HG03442 (cell line): ENCODE measurements at regions not wholly inside any gene's neighbourhood (a gene's known extent, or its start where the extent isn't known, plus 50 kb on each side); places are given as distances from the start of the nearest gene placed in this dataset.

ENCODE experiments used
- ATAC-seq: cut with Tn5 transposase; IDR thresholded peaks from one replicate; pipeline ENCODE4 v1.9.1; 2021; ENCODE audit warnings: mild to moderate bottlenecking, moderate library complexity; ENCODE audit not compliant: unreplicated experiment

- no peak for ATAC-seq
Observed at GRCh38 chr10:6339891-6340290, 137.2 kb downstream of the PFKFB3 start.

GRCh38 chr10:6342096-6342685 lies 139.5 kb downstream of the PFKFB3 start:
- ATAC-seq = no peak

DNA sequence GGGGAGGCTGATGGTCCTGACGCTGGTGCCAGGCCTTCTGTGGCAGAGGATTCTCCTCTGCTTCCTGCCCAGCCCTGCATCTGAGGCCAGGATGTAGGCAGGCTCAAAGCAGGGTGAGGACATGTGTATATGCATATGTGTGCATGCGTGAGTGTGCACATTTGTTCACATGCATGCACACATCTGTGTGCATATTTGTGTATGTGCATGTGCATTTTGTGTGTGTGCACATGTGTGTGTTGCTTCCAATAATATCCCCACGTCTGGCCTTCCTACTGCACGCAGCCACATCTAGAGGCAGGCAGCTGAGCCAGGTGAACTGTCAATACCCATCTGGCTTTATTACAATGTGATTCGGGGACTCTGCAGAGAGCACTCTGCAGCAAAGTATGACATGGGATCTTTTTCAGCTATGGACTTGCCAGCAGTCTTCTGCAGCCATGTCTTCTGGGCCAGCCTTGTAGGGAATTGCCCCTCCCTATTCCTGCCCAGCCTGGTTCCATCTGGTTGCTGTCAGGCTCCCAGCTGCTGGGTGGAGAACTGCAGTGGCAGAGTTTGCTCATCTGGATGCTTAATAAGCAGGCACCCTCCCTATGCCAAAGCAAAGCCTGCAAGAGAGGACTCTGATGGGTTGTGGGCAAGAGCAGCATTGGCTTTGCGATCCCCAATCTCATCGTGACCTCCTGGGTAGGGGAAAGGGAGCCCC lies 140.7 kb downstream of the PFKFB3 start:
- no peak for ATAC-seq

DNA sequence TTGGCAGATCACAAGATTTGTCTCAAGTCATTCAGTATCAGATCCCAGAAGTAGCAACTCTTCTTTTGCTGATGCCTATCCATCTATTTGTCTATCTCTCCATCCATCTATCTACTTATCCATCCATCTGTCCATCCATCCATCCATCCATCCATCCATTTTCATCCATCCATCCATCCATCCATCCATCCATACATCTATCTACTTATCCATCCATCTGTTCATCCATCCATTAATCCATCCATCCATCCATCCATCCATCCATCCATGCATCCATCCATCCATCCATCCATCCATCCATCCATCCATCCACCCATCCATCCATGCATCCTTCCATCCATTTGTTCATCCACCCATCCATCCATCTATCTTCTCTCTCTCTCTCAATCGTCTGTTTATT lies 142.7 kb downstream of the PFKFB3 start:
- ATAC-seq = no peak

GRCh38 chr10:6346631-6347030 lies 143.9 kb downstream of the PFKFB3 start:
- no peak for ATAC-seq

- ATAC-seq = peak; percentile 17
Observed at GRCh38 chr10:6347391-6347951, 144.7 kb downstream of the PFKFB3 start.

DNA sequence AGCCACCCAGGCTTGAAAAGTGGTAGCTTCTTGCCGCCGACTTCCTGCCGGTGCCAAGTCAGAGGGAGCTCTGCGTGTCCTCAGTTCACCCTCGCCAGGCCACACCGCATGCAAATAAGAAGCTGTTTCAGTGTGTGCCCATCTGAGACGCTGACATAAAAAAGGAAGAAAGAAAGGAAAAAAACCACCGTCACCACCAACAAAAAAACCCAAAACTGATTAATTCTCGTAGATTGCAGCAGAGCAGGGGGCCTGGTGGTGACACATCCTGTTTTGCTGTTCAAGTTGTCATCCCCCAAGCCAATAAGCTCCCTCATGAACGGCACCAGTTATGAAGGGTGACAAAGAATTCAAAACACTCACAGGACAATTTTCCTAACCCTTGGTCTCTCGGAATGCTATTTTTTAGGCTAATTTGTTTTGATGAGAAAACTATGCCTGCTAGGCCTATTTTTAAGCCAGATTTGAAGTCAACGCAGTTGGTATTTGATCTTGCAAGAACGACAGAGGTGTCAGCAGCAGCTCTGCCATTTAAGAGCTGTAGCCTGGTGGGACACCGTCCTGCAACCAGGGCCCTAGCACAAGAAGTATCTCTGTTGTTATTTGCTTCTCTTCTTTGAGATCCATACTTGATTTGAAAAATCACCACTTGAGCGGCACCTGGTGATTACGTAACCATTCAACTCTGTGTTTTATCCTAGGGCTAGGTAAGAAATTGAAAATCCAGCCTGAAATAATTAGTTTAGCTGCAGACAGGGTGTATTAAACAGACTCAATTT lies 145.6 kb downstream of the PFKFB3 start:
- peak; percentile 84 for ATAC-seq

GRCh38 chr10:6349846-6350535 lies 147.3 kb downstream of the PFKFB3 start:
- ATAC-seq = no peak

DNA sequence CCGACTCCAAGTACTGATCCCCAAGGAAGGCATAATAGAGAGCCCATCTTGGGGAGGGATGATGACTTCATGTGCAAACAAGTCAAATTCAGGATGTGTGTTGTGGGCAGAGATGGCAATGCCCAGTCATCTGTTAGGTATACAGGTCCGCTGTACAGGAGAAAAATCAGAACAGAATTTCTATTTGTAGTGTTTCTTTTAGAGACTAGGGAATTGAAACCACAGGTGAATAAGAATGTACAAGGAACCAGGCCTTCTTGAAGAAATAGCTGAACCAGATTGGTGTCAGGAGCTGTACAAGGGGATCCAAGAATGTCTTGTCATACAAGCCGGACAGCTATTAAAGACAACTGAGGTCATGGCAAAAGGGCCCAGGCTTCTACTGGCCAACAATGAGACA lies 147.9 kb downstream of the PFKFB3 start:
- no peak for ATAC-seq

DNA sequence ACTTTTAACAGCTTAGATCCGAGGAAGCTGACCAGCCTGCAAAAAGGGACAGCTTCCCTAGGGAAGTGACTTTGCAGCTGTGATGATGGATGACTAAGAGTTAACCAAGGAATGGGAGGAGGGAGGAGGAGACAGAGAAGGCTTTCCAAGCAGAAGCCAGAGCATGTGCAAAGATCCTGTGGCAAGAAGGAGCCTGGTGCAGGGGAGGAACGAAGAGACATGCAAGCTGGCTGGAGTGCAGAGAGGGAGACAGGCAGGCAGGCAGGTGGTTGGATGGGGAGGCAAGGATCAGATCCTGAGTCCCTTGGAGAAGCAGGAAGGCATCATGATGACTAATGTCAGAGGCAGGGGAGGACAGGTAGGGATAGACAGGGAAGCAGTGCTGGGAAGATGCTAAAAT lies 148.8 kb downstream of the PFKFB3 start:
- no peak for ATAC-seq

GRCh38 chr10:6353526-6353925 lies 150.8 kb downstream of the PFKFB3 start:
- ATAC-seq = no peak

DNA sequence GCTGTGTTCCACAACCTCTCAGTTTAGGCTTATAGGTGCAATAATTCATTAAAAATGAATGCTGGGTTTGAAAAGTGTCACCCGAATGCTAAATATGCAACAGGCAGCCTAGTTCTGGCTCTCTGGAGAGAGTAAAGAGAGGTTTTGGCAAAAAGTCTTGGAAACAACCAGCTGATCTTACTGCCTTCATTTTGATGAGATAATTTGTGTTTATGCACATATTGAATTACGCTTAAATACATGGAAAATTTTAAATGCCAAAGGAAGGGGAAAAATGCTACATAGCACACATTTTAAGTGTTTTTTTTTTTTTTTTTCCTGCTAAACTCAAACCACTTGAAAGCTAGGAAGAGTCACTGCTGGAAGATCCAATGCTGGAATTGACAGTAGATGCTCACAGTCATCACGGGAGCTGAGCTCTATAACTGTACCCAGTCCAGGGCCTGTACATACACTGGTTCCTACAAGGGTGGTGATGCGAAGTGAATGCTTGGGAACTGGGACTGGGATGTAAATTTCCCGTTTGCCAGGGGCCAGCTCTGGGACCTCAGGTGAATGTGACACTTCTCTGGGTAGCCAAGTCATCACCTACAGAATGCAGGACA lies 151.5 kb downstream of the PFKFB3 start:
- ATAC-seq = no peak

- no peak for ATAC-seq
Observed at GRCh38 chr10:6356280-6356793, 153.6 kb downstream of the PFKFB3 start.

DNA sequence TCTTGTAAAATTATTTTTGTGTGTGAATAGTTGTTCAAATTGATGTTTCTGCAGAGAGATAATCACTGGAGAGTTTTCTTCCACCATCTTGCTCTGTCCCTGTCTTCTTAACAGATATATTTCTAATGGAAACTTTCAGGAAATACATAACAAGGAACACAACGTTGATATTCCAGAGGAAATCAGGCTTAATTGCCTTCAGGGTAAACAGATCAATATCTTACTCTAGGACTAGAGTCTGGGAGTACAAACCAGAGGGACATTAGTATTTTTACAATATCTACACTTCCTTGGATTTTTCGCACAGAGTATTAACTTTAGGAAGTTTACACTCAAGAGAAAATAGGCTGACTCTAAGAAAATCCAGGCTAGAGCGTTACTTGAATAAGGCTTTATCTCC lies 159.1 kb downstream of the PFKFB3 start:
- ATAC-seq = no peak

DNA sequence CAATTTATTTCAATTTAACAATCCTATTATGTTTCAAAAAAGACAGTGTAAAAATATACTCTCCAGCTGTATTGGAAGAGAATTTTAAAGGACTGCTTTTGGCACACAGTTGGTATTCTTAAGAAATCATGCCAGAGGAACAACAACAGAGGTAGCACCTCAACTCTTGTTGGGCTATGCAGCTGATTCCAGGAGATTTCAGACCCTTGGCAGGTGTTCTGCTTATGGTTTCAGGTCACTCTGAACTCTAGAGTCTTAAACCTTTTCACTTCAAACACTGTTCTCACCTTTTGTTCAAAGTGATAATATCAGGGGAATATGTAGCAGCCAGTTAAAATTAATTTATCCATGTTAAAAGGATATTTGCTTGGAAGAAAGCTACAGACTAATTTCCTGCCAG lies 160.1 kb downstream of the PFKFB3 start:
- no peak for ATAC-seq

DNA sequence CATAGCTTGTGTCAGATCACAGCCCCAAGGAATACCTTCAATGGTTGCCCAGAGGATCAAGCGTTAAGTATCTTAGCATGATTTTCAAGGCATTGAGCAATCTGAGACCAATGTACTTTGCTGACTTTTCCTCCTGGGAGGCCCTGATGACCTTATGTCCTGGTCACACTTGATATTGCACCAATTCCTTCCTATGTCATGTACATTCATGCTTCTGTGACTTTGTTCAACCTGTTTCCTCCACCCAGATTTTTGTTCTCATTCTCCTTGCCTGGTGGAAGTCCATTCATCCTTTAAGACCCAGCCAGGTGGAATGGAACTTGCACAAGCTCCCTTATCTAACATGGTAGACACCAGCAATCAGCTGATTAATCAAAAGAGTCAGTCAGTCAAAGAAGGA lies 160.8 kb downstream of the PFKFB3 start:
- ATAC-seq = no peak

DNA sequence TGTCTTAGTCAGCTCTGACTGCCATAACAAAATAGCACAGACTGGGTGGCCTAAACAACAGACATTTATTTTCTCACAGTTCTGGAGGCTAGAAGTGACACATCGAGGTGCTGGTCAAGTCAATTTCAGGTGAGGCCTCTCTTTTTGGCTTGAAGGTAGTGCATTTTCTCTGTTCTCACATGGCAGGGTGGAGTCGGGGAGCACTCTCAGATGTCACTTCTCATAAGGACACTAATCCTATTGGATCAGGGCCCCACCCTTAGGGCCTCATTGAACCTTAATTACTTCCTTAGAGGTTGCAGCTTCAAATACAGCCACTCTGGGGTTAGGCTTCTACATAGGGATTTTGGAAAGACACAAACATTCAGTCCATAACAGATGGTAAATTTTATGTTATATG lies 161.6 kb downstream of the PFKFB3 start:
- ATAC-seq = no peak

GRCh38 chr10:6364893-6365292 lies 162.2 kb downstream of the PFKFB3 start:
- ATAC-seq = no peak

DNA sequence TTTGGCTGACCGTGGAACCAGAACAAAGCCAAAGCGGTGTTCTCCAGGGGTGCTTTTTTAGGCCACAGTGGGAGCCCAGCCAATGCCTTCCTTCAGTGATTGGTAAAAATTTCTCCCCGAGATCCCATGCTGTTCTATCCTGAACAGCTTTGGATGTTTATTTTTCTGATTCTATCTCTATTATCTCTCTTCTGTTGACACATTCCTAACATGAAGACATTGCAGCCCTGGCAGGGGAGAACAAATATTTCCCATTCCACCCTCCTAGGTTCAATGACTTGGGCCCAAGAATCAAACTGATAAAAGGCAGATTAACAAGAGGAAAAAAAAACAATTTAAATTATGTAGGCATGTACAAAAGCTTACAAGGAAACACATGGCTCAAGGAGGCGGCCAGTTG lies 162.7 kb downstream of the PFKFB3 start:
- no peak for ATAC-seq
